Skeletal muscle satellite cell (primary cell): ENCODE measurements at regions not wholly inside any gene's neighbourhood (a gene's known extent, or its start where the extent isn't known, plus 50 kb on each side); places are given as distances from the start of the nearest gene placed in this dataset.

Experiments used
- H3K27me3 ChIP-seq: 2 replicates; pipeline ENCODE4 v1.7.0; 2013; ENCODE audit warnings: low read length; ENCODE audit not compliant: control insufficient read depth, insufficient read depth
- H3K36me3 ChIP-seq: 2 replicates; pipeline ENCODE4 v1.7.0; 2013; ENCODE audit warnings: mild to moderate bottlenecking, control low read depth, low read length; ENCODE audit not compliant: insufficient read depth
- H3K4me1 ChIP-seq: 2 replicates; pipeline ENCODE4 v1.7.0; 2013; ENCODE audit warnings: low read length; ENCODE audit not compliant: control insufficient read depth, insufficient read depth
- H3K4me2 ChIP-seq: 2 replicates; pipeline ENCODE4 v1.7.0; 2013; ENCODE audit warnings: mild to moderate bottlenecking, low read length
- H3K4me3 ChIP-seq: 2 replicates; pipeline ENCODE4 v1.7.0; 2013; ENCODE audit warnings: low read length
- H3K9ac ChIP-seq: 2 replicates; pipeline ENCODE4 v1.7.0; 2013; ENCODE audit warnings: mild to moderate bottlenecking, low read depth, low read length, moderate library complexity
- H3K9me3 ChIP-seq: replicated peaks from 2 replicates; pipeline ENCODE4 v1.7.0; 2013; ENCODE audit warnings: mild to moderate bottlenecking, control low read depth, low read length

DNA sequence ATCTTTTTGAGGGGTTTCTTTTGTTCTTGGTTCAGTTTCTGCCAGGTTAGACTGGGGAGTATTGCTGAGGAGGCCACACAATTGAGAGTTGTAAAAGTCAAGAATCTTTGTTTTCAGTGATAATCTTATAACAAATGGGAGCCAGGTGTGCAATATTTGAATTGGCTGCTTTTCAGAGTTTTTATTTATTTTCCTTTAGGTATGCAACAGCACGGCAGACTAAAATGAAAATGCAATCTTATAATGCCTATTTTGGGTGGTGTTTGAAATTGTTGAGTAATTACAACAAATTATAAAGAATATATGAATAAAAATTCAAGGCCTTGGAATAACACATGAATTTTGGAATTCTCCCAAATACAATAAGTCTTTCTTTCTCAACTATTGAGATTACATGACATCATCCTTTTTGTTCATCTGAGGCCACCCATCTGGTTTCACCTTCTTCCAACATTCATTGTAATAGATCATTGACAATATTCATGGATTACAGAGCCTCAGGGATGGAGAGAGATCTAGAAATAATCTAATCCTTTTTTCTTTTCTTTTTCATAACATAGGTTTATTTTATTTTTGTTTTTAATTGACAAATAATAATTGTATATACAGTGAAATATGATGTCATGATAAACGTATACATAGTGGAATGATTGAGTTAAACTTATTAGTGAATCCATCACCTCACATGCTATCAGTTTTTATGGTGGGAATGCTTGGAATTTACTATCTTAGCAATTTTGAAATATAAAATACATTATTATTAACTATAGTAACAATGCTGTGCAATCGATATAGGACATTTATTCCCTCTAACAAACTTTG is 1061.0 kb downstream of the NR2F1-AS1 start:
- H3K4me3 ChIP-seq, result no peak overlapping the region
- H3K9ac ChIP-seq, result no peak overlapping the region
- H3K4me1 ChIP-seq, result no peaks in the 10 kb centered on the region

GRCh38 chr5:92518318-92518904 is 1062.6 kb downstream of the NR2F1-AS1 start:
- Histone ChIP-seq H3K4me2 (peak overlapping the region; percentile 2), H3K4me3 (no peak overlapping the region), H3K9me3 (no peaks in the 10 kb centered on the region), H3K36me3 (no peaks in the 10 kb centered on the region), H3K9ac (no peak overlapping the region), H3K4me1 (no peaks in the 10 kb centered on the region), H3K27me3 (no peaks in the 10 kb centered on the region)

More for the DNA sequence above, 1061.0 kb downstream of the NR2F1-AS1 start:
- Histone ChIP-seq H3K9me3 (no peaks in the 10 kb centered on the region), H3K36me3 (no peaks in the 10 kb centered on the region), H3K27me3 (no peaks in the 10 kb centered on the region), H3K4me2 (no peak overlapping the region)

DNA sequence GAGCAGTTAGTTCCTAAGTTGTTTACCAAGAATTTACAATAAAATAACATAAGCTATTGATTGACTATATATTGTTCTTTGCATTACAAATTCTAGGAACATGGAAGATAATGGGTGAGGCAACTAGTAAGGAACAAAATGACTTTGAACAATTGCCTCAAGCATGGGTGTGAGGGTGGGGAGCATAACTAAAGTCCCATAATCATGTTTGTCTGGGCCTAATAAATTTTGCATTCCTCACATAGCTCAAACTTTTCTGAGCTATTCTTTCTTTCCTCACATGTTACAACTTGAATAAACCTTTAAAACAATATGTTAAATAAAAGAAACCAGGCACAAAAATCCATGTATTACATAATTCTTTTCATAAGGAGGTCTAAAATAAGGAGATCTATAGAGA is 1066.1 kb downstream of the NR2F1-AS1 start:
- no peaks in the 10 kb centered on the region for H3K27me3 ChIP-seq
- H3K4me2 ChIP-seq, result no peak overlapping the region
- no peak overlapping the region for H3K9ac ChIP-seq
- H3K9me3 ChIP-seq, result peaks cover 6% of the 10 kb centered on the region
- no peaks in the 10 kb centered on the region for H3K36me3 ChIP-seq
- H3K4me1 ChIP-seq, result no peaks in the 10 kb centered on the region
- H3K4me3 ChIP-seq, result no peak overlapping the region

DNA sequence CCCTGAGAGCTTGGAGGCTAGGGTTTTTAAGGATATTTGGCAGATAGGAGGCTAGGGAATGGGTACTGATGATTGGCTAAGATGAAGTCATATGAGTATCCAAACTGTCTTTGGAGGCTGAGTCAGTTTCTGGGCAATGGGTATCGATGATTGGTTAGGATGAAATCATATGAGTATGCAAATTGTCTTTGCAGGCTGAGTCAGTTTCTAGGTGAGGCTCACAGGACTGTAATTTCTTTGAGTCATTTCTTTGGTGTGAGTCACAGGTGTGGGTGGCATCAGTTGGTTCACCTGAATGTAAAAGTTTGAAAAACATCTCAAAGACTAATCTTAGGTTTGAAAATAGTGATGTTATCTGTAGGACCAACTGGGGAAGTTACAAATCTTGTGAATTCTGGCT is 1068.0 kb downstream of the NR2F1-AS1 start:
- Histone ChIP-seq H3K4me2 (no peak overlapping the region), H3K9ac (no peak overlapping the region), H3K36me3 (no peaks in the 10 kb centered on the region), H3K9me3 (peaks cover 6% of the 10 kb centered on the region), H3K4me3 (no peak overlapping the region), H3K27me3 (no peaks in the 10 kb centered on the region), H3K4me1 (no peaks in the 10 kb centered on the region)

DNA sequence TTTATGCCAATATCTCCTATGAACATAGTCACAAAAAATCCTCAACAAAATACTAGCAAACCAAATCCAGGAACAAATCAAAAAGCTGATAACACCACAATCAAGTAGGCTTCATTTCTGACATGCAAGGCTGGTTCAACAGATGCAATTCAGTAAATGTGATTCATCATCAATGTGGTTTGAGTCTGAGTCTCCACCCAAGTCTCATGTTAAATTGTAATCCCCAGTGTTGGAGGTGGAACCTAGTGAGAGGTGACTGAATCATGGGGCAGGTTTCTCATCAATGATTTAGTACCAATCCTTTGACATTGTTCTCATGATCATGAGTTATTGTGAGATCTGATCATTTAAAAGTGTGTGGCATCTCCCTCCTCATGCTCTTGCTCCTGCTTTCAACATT is 1072.7 kb downstream of the NR2F1-AS1 start:
- Histone ChIP-seq H3K36me3 (no peaks in the 10 kb centered on the region), H3K4me2 (no peak overlapping the region), H3K4me1 (peaks cover 9% of the 10 kb centered on the region), H3K27me3 (no peaks in the 10 kb centered on the region), H3K4me3 (no peak overlapping the region), H3K9me3 (peaks cover 6% of the 10 kb centered on the region), H3K9ac (no peak overlapping the region)

- Histone ChIP-seq H3K9me3 (no peaks in the 10 kb centered on the region), H3K36me3 (no peaks in the 10 kb centered on the region), H3K4me2 (peak overlapping the region; percentile 73), H3K4me3 (peak overlapping the region; percentile 5), H3K4me1 (peaks cover 9% of the 10 kb centered on the region), H3K9ac (peak overlapping the region; percentile 39), H3K27me3 (no peaks in the 10 kb centered on the region)
Measured at GRCh38 chr5:92505925-92506324, 1075.1 kb downstream of the NR2F1-AS1 start.

GRCh38 chr5:92505145-92505544 is 1075.9 kb downstream of the NR2F1-AS1 start:
- no peak overlapping the region for H3K4me3 ChIP-seq
- no peaks in the 10 kb centered on the region for H3K36me3 ChIP-seq
- H3K4me2 ChIP-seq, result no peak overlapping the region
- H3K9ac ChIP-seq, result no peak overlapping the region
- no peaks in the 10 kb centered on the region for H3K9me3 ChIP-seq
- no peaks in the 10 kb centered on the region for H3K27me3 ChIP-seq
- peaks cover 9% of the 10 kb centered on the region for H3K4me1 ChIP-seq

GRCh38 chr5:92504346-92504745 is 1076.7 kb downstream of the NR2F1-AS1 start:
- no peaks in the 10 kb centered on the region for H3K36me3 ChIP-seq
- no peak overlapping the region for H3K9ac ChIP-seq
- peaks cover 9% of the 10 kb centered on the region for H3K4me1 ChIP-seq
- H3K4me3 ChIP-seq, result no peak overlapping the region
- no peak overlapping the region for H3K4me2 ChIP-seq
- H3K27me3 ChIP-seq, result no peaks in the 10 kb centered on the region
- H3K9me3 ChIP-seq, result no peaks in the 10 kb centered on the region

DNA sequence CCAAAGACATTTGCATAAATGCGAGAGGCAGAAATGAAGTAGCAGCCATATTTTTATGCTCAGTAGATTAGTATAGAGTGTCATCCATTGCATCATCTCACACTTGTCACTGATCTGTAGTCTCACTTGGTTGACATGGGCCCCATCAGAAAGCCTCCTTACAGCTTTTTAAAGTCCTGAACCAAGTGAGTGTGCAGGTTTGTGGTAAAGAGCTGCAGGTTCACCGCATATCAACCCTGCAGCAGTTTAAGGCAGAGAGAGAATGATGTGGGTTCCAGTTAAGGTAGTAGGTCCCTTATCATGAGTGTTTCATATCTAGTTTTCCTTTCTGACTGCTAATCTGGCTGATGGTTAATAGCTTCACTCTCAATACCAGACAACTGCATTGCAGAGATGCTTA is 1080.3 kb downstream of the NR2F1-AS1 start:
- H3K4me1 ChIP-seq, result peaks cover 8% of the 10 kb centered on the region
- H3K36me3 ChIP-seq, result no peaks in the 10 kb centered on the region
- H3K4me3 ChIP-seq, result no peak overlapping the region
- no peaks in the 10 kb centered on the region for H3K9me3 ChIP-seq
- no peak overlapping the region for H3K4me2 ChIP-seq
- H3K9ac ChIP-seq, result no peak overlapping the region
- no peaks in the 10 kb centered on the region for H3K27me3 ChIP-seq

DNA sequence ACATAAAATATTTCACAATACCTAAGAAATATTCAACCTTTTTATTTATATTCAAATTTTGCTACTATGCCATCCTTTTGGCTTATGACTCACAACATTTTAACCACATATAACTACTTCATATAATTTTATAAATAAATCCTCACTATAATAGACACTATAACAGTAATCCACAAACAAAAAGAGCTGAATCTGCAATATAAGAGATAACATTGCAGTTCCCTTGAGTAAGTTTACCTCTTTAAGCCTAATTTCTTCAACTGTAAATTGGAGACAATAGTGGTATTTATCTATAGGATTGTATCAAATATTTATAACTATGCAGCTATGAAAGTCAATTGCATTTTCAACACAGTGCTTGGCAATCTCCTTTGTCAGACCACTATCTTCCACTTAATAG is 1084.5 kb downstream of the NR2F1-AS1 start:
- H3K27me3 ChIP-seq, result no peaks in the 10 kb centered on the region
- no peaks in the 10 kb centered on the region for H3K36me3 ChIP-seq
- H3K4me2 ChIP-seq, result no peak overlapping the region
- no peaks in the 10 kb centered on the region for H3K9me3 ChIP-seq
- H3K4me3 ChIP-seq, result no peak overlapping the region
- no peak overlapping the region for H3K9ac ChIP-seq
- peaks cover 6% of the 10 kb centered on the region for H3K4me1 ChIP-seq

DNA sequence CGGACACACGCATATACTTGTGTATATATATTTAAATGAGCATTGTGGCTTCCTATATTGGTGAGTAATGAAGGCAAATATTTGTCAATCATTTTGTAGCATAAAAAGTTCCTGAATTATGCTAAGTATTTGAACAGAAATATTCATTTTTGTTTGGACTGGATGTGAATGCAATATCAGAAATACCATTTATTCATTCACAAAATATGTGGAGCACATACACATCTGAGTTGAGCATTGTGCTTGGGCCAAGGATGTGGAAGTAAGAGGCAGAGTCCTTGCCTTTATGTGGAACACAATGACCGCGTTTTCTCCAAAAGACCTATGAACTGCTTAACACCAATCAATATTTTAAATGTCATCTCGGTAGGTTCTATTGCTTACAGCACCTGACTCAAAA is 1086.5 kb downstream of the NR2F1-AS1 start:
- H3K36me3 ChIP-seq, result no peaks in the 10 kb centered on the region

GRCh38 chr5:92492908-92493307 is 1088.1 kb downstream of the NR2F1-AS1 start:
- H3K4me2 ChIP-seq, result no peak overlapping the region
- no peaks in the 10 kb centered on the region for H3K9me3 ChIP-seq
- H3K4me1 ChIP-seq, result peaks cover 6% of the 10 kb centered on the region
- no peak overlapping the region for H3K4me3 ChIP-seq
- H3K27me3 ChIP-seq, result no peaks in the 10 kb centered on the region
- no peaks in the 10 kb centered on the region for H3K36me3 ChIP-seq
- no peak overlapping the region for H3K9ac ChIP-seq

More for the DNA sequence above, 1086.5 kb downstream of the NR2F1-AS1 start:
- Histone ChIP-seq H3K4me3 (no peak overlapping the region), H3K4me1 (peaks cover 6% of the 10 kb centered on the region), H3K9ac (no peak overlapping the region), H3K9me3 (no peaks in the 10 kb centered on the region), H3K27me3 (no peaks in the 10 kb centered on the region), H3K4me2 (no peak overlapping the region)
